NCI-H1048 (cell line): ENCODE measurements at regions not wholly inside any gene's neighbourhood (a gene's known extent, or its start where the extent isn't known, plus 50 kb on each side); places are given as distances from the start of the nearest gene placed in this dataset.
"Not testable (repeated sequence)": the region's sequence is repeated elsewhere in the genome, so short reads cannot be mapped to it uniquely, and the experiment has no call there.

Experiments used
- DNase-seq: peaks from one replicate; lab custom pipeline; 2025; lab: John Stamatoyannopoulos, UW

DNA sequence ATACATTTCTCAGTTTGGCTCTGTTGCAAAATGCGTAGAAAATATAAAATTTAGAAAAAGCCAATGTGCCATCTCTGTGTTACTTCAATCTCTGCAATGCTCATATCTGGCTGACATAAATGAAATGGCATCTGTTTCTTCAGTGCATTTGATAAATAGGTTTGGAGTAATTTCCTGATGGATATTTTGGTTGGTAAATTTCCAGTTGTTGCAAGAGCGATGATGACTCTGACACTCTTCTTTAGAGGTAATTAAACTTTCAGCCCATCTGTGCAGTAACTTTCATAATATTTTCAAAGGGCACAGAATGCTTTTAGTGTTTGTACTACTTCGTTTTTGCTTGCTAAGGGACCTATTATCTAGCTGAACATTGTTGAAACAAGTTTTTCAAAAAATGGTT, 1286.4 kb downstream of the PCDH9 start:
- no peak for DNase-seq

DNA sequence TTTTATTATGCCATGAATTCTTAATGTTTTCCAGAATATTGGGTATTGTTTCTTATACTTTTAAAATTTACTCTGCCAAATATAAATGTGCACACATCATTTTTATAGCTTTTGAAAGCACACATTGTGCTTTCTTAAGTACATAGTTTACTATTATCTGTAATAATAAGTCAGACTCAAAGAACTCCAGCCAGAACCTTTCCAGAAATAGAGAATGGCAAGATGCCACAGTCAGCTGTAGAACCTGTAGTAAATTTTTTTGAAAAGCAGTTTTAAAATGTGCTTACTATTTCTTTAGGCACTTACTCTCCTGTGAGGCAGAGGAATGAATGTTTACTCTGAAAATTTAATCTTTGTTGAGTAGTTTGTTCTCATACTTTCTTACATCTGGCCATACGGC, 1287.1 kb downstream of the PCDH9 start:
- DNase-seq = no peak

DNA sequence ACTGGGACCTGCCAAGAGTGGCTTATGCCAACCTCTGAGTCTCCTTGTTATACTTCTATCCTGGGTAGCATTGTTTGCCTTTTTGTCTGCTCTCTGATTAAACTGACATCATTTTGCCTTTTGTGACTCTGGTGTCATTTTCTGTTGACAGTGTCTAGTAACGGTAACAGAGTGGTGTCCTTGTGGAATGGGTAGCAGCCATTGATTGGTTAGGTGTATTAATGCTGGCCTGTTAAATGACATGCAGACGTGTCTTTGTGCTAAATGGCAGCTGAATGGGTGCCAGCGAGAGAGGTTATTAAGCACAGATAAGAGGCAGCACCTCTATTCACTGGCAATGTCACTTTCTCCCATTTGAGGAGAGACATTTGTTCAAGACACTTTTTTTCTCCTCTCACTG, 1289.4 kb downstream of the PCDH9 start:
- no peak for DNase-seq

DNA sequence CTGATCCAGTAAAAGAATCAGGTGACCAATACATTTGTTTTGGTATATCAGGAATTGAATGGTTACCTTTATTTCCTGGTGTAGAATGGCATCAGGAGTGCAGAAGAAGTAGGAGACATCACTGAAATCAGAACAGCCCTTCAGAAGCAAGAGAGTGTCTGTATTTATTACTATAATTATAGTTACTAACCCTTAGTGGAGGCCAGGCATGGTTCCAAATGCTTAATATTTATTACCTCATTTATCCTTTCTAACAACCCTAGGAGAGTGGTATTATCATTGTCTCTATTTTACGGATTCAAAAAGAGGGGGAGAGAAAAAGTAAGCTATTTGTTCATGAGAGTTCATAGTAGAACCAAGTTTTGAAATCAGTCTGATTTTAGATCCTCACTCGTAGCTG, 1292.9 kb downstream of the PCDH9 start:
- DNase-seq = no peak

DNA sequence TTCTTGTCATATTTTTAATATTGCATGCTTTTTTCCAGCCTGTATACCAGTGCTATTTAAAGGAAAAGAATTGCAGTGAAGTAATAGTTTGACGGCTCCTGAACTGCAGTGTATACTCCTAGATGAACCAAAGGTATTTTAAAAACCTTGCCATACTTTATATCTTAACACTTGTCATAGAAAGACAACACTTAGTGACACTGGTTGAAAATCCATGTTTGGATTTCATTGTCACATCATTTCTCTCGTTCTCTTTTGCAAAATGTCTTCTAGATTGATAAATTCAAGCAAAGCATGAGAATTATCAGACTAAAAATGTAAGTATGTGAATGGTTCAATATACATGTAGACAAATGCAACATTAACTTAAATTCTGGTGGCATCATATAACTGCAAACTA, 1293.9 kb downstream of the PCDH9 start:
- no peak for DNase-seq

DNA sequence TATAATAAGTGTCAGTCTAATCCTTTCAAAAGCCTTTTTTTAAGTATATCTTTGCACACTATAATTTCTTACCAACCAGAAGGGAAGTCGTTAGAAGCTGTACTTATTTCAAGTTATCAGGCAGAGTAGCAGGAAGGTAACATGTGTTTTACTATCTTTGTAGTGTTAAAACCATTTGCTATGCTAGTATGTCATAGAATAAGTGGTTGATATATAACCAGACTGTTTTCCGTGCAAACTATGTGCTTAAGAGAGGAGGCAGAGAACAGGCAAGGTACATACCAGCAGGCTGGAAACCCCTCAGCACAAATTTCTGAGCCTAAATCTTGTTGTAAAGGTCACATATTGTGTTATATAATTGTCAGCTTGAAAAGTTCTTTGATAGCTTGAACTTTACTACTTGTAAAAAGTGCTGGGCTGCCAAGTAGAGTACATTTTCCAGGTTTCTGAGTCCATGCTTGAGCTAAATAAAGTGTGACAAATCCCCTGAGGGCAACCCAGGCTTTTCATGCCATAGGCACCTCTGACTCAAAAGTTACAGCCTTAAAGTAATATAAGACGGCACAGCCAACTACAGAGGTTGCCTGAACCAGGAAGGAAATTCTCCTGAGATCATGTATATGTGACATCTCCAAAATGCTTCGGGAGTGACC, 1297.4 kb downstream of the PCDH9 start:
- no peak for DNase-seq

DNA sequence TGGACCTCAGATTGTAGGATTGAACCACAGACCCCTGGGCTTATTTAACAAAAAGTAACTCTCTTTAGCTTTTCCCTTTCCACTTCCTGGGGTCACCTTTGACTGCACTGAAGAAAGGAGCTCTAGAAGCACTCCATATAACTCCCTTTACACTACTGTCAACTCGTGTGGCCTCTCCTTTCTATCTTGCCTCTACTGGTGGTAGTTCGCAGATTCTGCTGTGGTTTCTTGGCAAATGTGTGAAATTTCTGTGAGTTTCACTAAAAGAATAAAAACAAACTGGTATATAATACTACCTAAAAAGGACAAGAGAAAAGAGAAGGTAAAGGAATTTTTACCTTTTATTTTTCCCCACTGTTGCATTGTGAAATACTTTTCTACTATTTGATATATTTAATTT, 1298.1 kb downstream of the PCDH9 start:
- no peak for DNase-seq

DNA sequence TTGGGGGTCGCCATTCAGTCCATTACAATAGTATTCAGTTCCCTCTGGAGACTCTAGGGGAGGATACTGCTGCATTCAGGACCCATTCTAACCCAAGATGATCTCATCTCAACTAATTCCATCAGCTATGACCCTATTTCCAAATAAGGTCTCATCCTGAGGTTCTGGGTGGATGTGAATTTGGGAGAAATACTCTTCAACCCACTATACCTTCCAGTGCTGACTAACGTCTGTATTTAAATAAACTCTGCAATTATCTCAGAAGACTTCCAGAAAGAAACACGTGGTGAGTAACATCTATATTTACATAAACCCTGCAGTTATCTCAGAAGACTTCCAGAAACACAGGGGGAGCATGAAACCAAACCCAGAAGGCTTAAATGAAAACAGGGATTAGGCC, 1300.7 kb downstream of the PCDH9 start:
- no peak for DNase-seq

DNA sequence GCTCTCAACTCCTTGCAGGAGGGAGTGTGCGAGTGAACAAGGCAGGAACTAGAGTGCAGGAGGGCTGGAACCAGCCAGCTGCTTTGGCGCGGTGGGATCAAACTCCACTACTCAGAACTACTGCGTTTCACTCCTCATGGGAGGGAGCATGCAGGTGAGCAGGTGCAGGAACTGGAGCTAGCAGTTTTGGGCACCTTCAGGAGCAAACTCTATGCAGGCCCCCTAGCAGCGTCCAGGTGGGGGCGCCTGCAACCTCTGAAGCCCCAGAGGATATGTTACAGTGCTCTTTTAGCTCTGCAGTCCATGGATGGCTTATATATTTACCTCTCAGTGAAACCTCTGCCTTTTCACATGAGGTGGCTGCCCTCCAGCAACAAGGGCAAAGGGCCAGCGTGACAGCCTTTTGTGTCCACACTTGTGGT, 1303.4 kb downstream of the PCDH9 start:
- DNase-seq = no peak

DNA sequence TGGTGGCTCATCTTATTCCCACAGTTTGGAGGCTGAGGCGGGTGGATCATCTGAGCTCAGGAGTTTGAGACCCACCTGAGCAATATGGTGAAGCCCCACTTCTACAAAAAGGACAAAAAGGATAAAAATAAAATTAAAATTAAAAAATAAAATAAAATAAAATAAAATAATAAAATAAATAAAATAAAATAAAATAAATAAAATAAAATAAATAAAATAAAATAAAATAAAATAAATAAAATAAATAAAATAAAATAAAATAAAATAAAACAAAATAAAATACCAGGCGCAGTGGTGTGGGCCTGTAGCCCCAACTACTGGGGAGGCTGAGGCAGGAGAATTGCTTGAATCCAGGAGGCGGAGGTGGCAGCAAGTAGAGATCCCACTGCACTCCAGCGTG, 1307.3 kb downstream of the PCDH9 start:
- not testable (repeated sequence) for DNase-seq

DNA sequence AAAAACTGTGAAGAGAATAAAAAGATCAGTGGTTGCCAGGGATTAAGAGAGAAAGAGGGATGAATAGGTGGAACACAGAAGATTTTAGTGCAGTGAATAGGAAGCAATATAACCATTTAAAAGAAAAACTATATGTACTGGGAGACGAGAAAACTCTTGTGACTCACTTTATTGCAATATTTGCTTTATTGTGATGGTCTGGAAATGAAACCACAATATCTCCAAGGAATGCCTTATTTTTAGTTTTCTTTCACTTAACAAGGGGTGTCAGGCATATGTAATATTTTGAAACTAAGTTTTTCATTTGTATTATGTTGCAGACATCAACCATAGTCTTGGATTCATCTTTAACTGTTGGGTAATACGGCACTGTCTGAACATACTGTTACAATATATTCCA, 1308.2 kb downstream of the PCDH9 start:
- DNase-seq = no peak

DNA sequence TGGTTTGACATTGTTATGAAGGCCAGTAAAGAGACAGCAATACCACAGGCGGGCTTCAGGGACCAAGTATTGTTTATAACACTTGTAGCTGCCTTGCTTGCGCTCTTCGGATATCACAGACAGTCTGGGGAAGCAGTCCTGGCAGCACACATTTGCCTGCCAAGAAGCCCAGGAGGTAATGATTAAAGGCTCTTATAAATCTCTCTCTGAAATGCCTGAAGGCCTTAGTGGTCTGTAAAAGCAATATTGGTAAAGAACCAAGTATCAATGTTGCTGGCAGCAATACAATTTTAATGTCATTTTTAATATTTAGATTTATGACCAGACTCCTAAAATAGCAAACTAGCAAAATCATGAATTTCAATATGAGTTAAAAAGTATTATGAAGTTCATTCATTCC, 1312.4 kb downstream of the PCDH9 start:
- DNase-seq = no peak

DNA sequence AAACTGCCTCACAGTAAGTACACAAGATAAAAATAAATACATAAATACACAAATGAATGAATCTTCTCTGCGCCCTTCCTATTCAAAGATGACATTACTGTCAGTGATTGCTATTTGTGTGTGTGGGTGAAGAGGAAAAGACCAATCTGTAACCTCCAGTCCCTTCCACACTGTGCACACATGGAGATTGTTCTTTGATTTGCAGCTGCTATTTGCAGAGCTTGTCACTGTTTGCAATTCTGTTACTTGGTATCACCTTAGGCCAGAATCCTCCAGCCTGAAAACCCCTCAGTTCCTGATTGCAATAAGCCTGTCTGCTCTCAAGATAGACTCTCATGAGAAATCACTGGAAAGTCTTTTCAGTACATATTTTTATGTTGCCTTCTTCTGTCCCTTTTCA, 1314.9 kb downstream of the PCDH9 start:
- no peak for DNase-seq

DNA sequence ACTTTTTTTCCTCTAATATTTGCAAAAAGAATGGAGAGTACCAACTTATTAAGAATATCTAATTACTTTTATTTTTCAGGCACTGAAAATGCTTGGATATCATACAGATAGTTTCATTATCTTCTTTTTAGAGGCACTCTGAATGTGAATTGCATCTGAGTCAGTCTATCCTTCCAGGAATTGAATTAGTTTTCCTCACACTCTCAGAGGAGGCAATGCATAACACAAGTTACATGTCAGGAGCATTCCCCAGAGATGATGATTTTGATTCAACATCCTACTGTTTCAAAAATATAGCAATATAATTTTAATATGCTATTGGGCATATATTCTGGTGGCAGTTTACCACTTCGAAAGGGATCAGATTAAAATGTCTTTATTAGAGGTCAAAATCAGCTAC, 1315.4 kb downstream of the PCDH9 start:
- no peak for DNase-seq

DNA sequence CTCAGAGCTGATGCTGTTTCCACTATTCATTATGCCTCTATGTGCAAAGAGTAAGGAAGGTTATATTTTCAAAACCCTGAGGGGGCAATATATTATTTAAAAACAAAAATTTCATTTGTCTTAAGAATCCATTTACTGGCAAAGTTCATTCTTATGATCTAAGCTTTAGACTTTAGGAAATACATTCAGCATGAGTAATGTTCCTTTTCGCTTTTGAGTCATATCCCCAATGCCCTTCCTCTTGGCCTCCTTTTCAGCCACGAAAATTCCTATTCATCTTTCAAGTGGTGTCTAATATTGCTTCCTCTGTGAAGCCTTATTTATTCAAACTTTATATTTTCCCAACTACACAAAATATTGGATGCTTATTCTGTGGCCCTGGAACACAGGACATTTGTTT, 1317.0 kb downstream of the PCDH9 start:
- no peak for DNase-seq

DNA sequence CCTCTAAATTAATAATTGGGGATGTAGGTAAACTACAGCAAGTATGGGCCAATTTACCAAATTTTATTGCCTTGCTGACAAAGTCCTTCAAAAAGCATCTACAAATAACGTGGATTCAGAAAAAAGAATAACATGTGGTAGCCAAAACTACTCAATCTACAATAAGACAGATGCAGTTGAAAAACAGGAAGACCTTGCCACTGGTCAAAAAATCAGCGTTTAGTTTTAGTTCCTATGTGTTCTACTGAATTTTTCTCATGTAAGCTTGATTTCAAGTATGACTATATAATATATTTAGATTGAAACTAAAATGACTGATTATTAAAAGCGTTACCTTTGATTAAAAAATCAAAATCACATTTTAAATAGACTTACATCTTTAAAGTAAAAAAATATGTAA, 1317.6 kb downstream of the PCDH9 start:
- DNase-seq = no peak

DNA sequence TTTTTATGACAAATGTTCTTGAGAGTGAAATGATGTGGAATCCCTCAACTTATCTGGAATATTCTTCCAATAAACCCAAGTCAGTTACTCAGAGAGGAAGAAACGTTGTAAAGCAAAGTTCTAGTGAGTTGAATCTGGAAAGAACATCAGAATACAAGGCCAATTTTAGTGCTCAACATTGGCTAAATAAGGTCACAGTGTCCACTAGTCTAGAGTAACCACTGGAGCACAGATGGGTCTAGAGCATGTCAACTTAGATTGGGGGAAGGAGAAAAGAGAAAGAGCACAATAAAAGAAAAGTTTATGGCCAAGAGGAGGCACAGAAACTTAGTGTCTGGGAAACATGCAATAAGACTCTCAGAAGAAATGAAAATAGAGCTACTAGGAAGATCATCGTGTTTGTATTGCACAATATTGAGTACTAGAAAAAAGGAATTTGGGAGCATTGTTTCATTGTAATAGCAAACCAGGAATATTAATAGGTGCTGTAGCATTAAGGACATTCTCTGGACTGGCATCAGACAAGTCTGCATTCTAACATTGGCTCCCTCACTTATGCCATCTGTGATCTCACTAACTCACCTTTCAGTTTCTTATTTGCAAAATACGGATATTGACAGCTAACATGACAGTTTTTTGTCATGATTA, 1318.5 kb downstream of the PCDH9 start:
- no peak for DNase-seq

DNA sequence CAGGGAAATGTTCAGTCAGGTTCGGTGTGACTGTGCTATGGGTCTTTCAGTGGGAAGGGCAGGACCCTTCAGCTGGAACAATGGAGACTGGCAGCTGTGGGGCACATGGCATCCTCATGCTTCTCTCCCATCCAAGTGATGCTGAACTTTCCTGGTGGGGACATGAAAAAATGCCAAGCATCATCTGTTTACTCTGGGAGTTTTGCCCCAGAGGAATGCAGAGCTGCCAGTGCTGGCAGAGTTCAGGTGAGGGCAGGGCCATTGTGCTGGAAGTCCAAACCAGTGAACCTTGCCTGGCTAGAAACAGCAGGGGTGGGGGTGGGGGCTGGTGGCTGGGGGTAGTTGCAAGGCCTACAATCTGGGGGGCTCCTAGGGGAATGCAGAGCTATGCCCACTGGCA, 1320.6 kb downstream of the PCDH9 start:
- DNase-seq = no peak

DNA sequence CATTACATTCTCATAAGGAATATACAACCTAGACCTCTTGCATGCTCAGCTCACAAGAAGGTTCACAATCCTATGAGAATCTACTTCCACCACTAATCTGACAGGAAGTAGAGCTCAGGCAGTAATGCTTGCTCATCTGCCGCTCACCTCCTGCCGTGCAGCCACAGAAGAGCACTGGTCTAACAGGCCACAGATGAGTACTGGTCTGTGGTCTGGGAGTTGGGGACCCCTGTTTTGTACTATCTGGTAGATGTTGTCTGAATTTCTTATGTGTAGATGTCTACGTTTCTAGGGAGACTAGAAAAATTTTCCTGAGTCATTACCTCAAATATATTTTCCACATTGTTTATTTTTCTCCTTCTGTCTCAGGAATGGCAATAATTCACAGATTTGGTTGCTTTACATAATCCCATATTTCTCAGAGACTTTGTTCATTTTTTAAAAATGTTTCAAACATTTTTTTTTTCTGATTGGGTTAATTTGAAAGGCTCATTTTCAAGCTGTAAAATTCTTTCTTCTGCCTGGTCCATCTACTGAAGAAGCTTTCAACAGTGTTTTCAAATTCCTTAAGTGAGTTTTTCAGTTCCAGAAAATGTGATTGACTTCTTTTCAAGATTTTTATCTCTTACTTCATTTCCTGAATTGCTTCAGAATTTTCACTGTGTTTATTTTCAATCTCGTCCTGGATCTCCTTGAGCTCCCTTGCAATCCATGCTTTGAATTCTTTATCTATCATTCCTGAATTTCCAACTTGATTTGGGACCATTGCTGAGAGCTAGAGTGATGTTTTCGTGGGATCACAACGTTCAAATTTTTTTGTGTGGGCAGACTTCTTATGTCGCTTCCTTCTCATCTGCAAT, 1322.2 kb downstream of the PCDH9 start:
- no peak for DNase-seq

DNA sequence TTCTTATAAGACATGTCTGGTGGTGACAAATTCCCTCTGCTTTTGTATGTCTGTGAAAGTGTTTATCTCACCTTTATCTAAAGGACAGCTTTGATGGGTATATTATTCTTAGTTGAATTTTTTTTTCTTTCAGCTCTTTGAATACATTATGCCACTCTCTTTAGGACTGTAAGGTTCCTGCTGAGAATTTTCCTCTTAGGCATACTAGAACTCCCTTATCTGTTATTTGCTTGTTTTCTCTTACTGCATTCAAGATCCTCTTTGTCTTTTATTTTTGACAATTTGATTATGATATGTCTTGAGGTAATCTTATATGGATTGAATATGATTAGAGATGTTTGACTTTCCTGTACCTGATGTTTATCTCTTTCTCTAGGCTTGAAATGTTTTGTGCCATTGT, 1328.4 kb downstream of the PCDH9 start:
- no peak for DNase-seq

DNA sequence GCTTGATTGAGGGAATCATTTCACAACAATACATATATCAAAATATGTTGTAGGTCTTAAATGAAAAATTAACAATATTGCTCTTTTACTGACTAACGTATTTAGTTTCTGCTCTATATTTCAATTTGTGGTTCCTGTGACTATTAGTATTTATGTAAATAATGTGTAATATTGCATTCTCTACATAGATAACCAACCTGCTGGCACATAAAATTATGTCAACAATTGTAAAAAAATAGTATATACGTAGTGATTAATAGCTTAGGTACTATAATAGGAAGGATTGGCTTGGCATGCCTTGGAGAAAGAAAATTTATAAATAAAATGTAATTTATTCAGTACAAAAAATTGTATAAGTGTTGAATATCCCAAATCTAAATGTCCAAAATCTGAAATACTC, 1336.1 kb downstream of the PCDH9 start:
- DNase-seq = no peak

DNA sequence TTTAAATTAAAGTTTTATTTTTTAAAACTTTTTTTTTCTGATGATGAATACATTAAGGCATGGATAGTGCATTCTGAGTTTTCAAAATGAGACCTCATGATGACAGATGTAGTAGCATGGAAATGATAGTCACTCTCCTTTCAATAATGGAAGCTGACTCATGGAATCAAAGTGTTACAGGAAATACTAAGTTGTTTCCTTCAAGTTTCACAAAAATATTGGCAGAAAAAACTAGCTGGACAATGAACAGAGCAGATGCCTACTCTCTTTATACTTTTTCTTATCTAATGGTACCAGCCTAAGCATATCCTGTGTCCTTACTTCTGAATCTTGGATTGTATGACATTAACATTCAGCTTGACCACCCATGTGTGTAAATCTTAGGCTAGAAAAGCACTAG, 1337.3 kb downstream of the PCDH9 start:
- DNase-seq = no peak

DNA sequence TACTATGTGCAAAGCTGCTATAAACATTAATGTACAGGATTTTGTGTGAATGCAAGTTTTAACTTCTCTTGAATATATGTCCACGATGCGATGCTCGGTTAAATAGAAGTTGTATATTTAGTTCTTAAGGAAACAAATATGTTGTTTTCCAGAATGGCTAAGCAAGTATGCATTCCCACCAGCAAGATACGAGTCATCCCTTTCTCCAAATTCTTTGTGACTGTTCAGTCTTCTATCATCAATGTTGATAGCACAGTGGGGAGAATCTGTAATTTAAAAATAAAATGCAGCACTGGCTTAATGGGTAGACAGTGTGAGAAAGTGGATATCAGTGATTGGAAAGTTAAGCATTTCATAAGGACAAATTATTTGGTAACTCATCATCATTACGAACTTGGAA, 1340.8 kb downstream of the PCDH9 start:
- no peak for DNase-seq
